ENCODE measurements at regions not wholly inside any gene's neighbourhood (a gene's known extent, or its start where the extent isn't known, plus 50 kb on each side); places are given as distances from the start of the nearest gene placed in this dataset.

GRCh38 chr2:183859129-183859528 lies 734.9 kb downstream of the NUP35 start:
- ChIA-PET POLR2A (no interaction called here), CTCF (no interaction called here)
- Histone ChIP-seq H3K27me3 (replicated peaks in 1 of 2; ENCODE audit: control insufficient read depth in 2 of 2, extremely low read depth in 1 of 2, insufficient read depth in 2 of 2, low read length in 1 of 2) (no peaks in the 10 kb centered on the region), H3K9me3 (no peaks in the 10 kb centered on the region), H3K27ac (ENCODE audit: low read length) (no peak overlapping the region), H3K4me3 (ENCODE audit: control insufficient read depth in 1 of 2, extremely low read depth in 1 of 2, low read length in 1 of 2) (no peak overlapping the region), H3K36me3 (ENCODE audit: control insufficient read depth in 2 of 2, extremely low read depth in 1 of 2, insufficient read depth in 1 of 2, low read length in 1 of 2) (no peaks in the 10 kb centered on the region), H3K4me1 (ENCODE audit: control insufficient read depth in 1 of 2, extremely low read depth in 1 of 2, insufficient read depth in 2 of 2, low read length in 2 of 2) (no peaks in the 10 kb centered on the region)
- no CpG with 5 or more reads among the region's 2 CpGs for WGBS (ENCODE audit: insufficient coverage)
- Mint-ChIP-seq H3K27me3 (no peaks in the 10 kb centered on the region), H3K36me3 (no peaks in the 10 kb centered on the region), H3K9me3 (peaks cover 4 to 23% (median 20%) of the 10 kb centered on the region in 3 donors), H3K27ac (no peak overlapping the region), H3K4me1 (no peaks in the 10 kb centered on the region), H3K4me3 (no peak overlapping the region)
- DNase-seq = no peak
- no peak for ATAC-seq (replicated peaks in 1 of 4)

- DNase-seq = no peak
- H3K36me3 ChIP-seq (ENCODE audit: control insufficient read depth in 2 of 2, extremely low read depth in 1 of 2, insufficient read depth in 1 of 2, low read length in 1 of 2) = no peaks in the 10 kb centered on the region
- no peaks in the 10 kb centered on the region for H3K9me3 ChIP-seq
- H3K4me1 Mint-ChIP-seq = no peaks in the 10 kb centered on the region
- no peaks in the 10 kb centered on the region for H3K4me1 ChIP-seq (ENCODE audit: control insufficient read depth in 1 of 2, extremely low read depth in 1 of 2, insufficient read depth in 2 of 2, low read length in 2 of 2)
- H3K27me3 ChIP-seq (replicated peaks in 1 of 2; ENCODE audit: control insufficient read depth in 2 of 2, extremely low read depth in 1 of 2, insufficient read depth in 2 of 2, low read length in 1 of 2) = no peaks in the 10 kb centered on the region
- no peaks in the 10 kb centered on the region for H3K36me3 Mint-ChIP-seq
- ChIA-PET POLR2A (no interaction called here), CTCF (no interaction called here)
- no peak overlapping the region for H3K27ac ChIP-seq (ENCODE audit: low read length)
- H3K9me3 Mint-ChIP-seq = peaks cover 0 to 9% (median 0%) of the 10 kb centered on the region in 3 donors
- H3K4me3 Mint-ChIP-seq = no peak overlapping the region
- no peaks in the 10 kb centered on the region for H3K27me3 Mint-ChIP-seq
- no peak overlapping the region for H3K27ac Mint-ChIP-seq
- no peak overlapping the region for H3K4me3 ChIP-seq (ENCODE audit: control insufficient read depth in 1 of 2, extremely low read depth in 1 of 2, low read length in 1 of 2)
- no peak for ATAC-seq (replicated peaks in 1 of 4)
- WGBS (ENCODE audit: insufficient coverage) = 86% methylated on average over 1 of the region's 2 CpGs
These were observed 731.7 kb upstream of the ZNF804A start for GRCh38 chr2:183866666-183867065.

- no peak for DNase-seq
- H3K4me1 ChIP-seq (ENCODE audit: control insufficient read depth in 1 of 2, extremely low read depth in 1 of 2, insufficient read depth in 2 of 2, low read length in 2 of 2) = no peaks in the 10 kb centered on the region
- no peaks in the 10 kb centered on the region for H3K27me3 Mint-ChIP-seq
- ATAC-seq (replicated peaks in 1 of 4) = no peak
- H3K27me3 ChIP-seq (replicated peaks in 1 of 2; ENCODE audit: control insufficient read depth in 2 of 2, extremely low read depth in 1 of 2, insufficient read depth in 2 of 2, low read length in 1 of 2) = no peaks in the 10 kb centered on the region
- POLR2A ChIA-PET = no interaction called here
- no peaks in the 10 kb centered on the region for H3K9me3 ChIP-seq
- H3K9me3 Mint-ChIP-seq = peaks cover 0 to 9% (median 0%) of the 10 kb centered on the region in 3 donors
- CTCF ChIA-PET = no interaction called here
- H3K27ac Mint-ChIP-seq = no peak overlapping the region
- no peak overlapping the region for H3K27ac ChIP-seq (ENCODE audit: low read length)
- no peak overlapping the region for H3K4me3 Mint-ChIP-seq
- H3K36me3 Mint-ChIP-seq = no peaks in the 10 kb centered on the region
- no peaks in the 10 kb centered on the region for H3K36me3 ChIP-seq (ENCODE audit: control insufficient read depth in 2 of 2, extremely low read depth in 1 of 2, insufficient read depth in 1 of 2, low read length in 1 of 2)
- WGBS (ENCODE audit: insufficient coverage) = 76% methylated on average over 5 of the region's 5 CpGs
- no peaks in the 10 kb centered on the region for H3K4me1 Mint-ChIP-seq
- H3K4me3 ChIP-seq (ENCODE audit: control insufficient read depth in 1 of 2, extremely low read depth in 1 of 2, low read length in 1 of 2) = no peak overlapping the region
These were observed 731.1 kb upstream of the ZNF804A start for GRCh38 chr2:183867206-183867605.

GRCh38 chr2:183868153-183868552 lies 730.2 kb upstream of the ZNF804A start:
- H3K27ac ChIP-seq (ENCODE audit: low read length) = no peak overlapping the region
- Mint-ChIP-seq H3K4me3 (no peak overlapping the region), H3K27ac (no peak overlapping the region), H3K36me3 (no peaks in the 10 kb centered on the region), H3K9me3 (peaks cover 0 to 14% (median 0%) of the 10 kb centered on the region in 3 donors), H3K4me1 (no peaks in the 10 kb centered on the region), H3K27me3 (no peaks in the 10 kb centered on the region)
- no peaks in the 10 kb centered on the region for H3K36me3 ChIP-seq (ENCODE audit: control insufficient read depth in 2 of 2, extremely low read depth in 1 of 2, insufficient read depth in 1 of 2, low read length in 1 of 2)
- H3K4me1 ChIP-seq (ENCODE audit: control insufficient read depth in 1 of 2, extremely low read depth in 1 of 2, insufficient read depth in 2 of 2, low read length in 2 of 2) = no peaks in the 10 kb centered on the region
- ChIA-PET POLR2A (no interaction called here), CTCF (no interaction called here)
- DNase-seq = no peak
- no peak for ATAC-seq (replicated peaks in 1 of 4)
- no peaks in the 10 kb centered on the region for H3K27me3 ChIP-seq (replicated peaks in 1 of 2; ENCODE audit: control insufficient read depth in 2 of 2, extremely low read depth in 1 of 2, insufficient read depth in 2 of 2, low read length in 1 of 2)
- no CpG with 5 or more reads among the region's 2 CpGs for WGBS (ENCODE audit: insufficient coverage)
- H3K4me3 ChIP-seq (ENCODE audit: control insufficient read depth in 1 of 2, extremely low read depth in 1 of 2, low read length in 1 of 2) = no peak overlapping the region
- no peaks in the 10 kb centered on the region for H3K9me3 ChIP-seq

- H3K4me3 ChIP-seq (ENCODE audit: control insufficient read depth in 1 of 2, extremely low read depth in 1 of 2, low read length in 1 of 2) = no peak overlapping the region
- H3K36me3 Mint-ChIP-seq = no peaks in the 10 kb centered on the region
- H3K4me1 Mint-ChIP-seq = no peaks in the 10 kb centered on the region
- H3K4me3 Mint-ChIP-seq = no peak overlapping the region
- ChIA-PET POLR2A (no interaction called here), CTCF (no interaction called here)
- no peak for DNase-seq
- H3K27ac Mint-ChIP-seq = no peak overlapping the region
- no peak overlapping the region for H3K27ac ChIP-seq (ENCODE audit: low read length)
- H3K27me3 ChIP-seq (replicated peaks in 1 of 2; ENCODE audit: control insufficient read depth in 2 of 2, extremely low read depth in 1 of 2, insufficient read depth in 2 of 2, low read length in 1 of 2) = no peaks in the 10 kb centered on the region
- H3K9me3 ChIP-seq = no peaks in the 10 kb centered on the region
- no peaks in the 10 kb centered on the region for H3K4me1 ChIP-seq (ENCODE audit: control insufficient read depth in 1 of 2, extremely low read depth in 1 of 2, insufficient read depth in 2 of 2, low read length in 2 of 2)
- no peak for ATAC-seq (replicated peaks in 1 of 4)
- H3K36me3 ChIP-seq (ENCODE audit: control insufficient read depth in 2 of 2, extremely low read depth in 1 of 2, insufficient read depth in 1 of 2, low read length in 1 of 2) = no peaks in the 10 kb centered on the region
- no CpG with 5 or more reads among the region's 1 CpG for WGBS (ENCODE audit: insufficient coverage)
- no peaks in the 10 kb centered on the region for H3K27me3 Mint-ChIP-seq
- peaks cover 0 to 16% (median 0%) of the 10 kb centered on the region in 3 donors for H3K9me3 Mint-ChIP-seq
These were observed 729.6 kb upstream of the ZNF804A start for GRCh38 chr2:183868707-183869106.

- Histone ChIP-seq H3K9me3 (no peaks in the 10 kb centered on the region), H3K36me3 (ENCODE audit: control insufficient read depth in 2 of 2, extremely low read depth in 1 of 2, insufficient read depth in 1 of 2, low read length in 1 of 2) (no peaks in the 10 kb centered on the region), H3K27ac (ENCODE audit: low read length) (no peak overlapping the region), H3K27me3 (replicated peaks in 1 of 2; ENCODE audit: control insufficient read depth in 2 of 2, extremely low read depth in 1 of 2, insufficient read depth in 2 of 2, low read length in 1 of 2) (no peaks in the 10 kb centered on the region), H3K4me1 (ENCODE audit: control insufficient read depth in 1 of 2, extremely low read depth in 1 of 2, insufficient read depth in 2 of 2, low read length in 2 of 2) (no peaks in the 10 kb centered on the region), H3K4me3 (ENCODE audit: control insufficient read depth in 1 of 2, extremely low read depth in 1 of 2, low read length in 1 of 2) (no peak overlapping the region)
- ATAC-seq (replicated peaks in 1 of 4) (no peak), DNase-seq (no peak)
- no peaks in the 10 kb centered on the region for H3K27me3 Mint-ChIP-seq
- no peak overlapping the region for H3K4me3 Mint-ChIP-seq
- ChIA-PET CTCF (no interaction called here), POLR2A (no interaction called here)
- H3K4me1 Mint-ChIP-seq = no peaks in the 10 kb centered on the region
- H3K9me3 Mint-ChIP-seq = peaks cover 0 to 15% (median 6%) of the 10 kb centered on the region in 3 donors
- no peaks in the 10 kb centered on the region for H3K36me3 Mint-ChIP-seq
- H3K27ac Mint-ChIP-seq = no peak overlapping the region
These were observed 726.2 kb upstream of the ZNF804A start for GRCh38 chr2:183872131-183872530.

GRCh38 chr2:183881978-183882377 lies 716.4 kb upstream of the ZNF804A start:
- Mint-ChIP-seq H3K4me1 (no peaks in the 10 kb centered on the region), H3K27ac (no peak overlapping the region), H3K27me3 (no peaks in the 10 kb centered on the region), H3K9me3 (peaks cover 12 to 23% (median 12%) of the 10 kb centered on the region in 3 donors), H3K4me3 (no peak overlapping the region), H3K36me3 (no peaks in the 10 kb centered on the region)
- WGBS (ENCODE audit: insufficient coverage) = no CpG with 5 or more reads among the region's 1 CpG
- ATAC-seq (replicated peaks in 1 of 4) = no peak
- Histone ChIP-seq H3K27me3 (replicated peaks in 1 of 2; ENCODE audit: control insufficient read depth in 2 of 2, extremely low read depth in 1 of 2, insufficient read depth in 2 of 2, low read length in 1 of 2) (no peaks in the 10 kb centered on the region), H3K9me3 (peaks cover 4% of the 10 kb centered on the region), H3K36me3 (ENCODE audit: control insufficient read depth in 2 of 2, extremely low read depth in 1 of 2, insufficient read depth in 1 of 2, low read length in 1 of 2) (no peaks in the 10 kb centered on the region), H3K4me3 (ENCODE audit: control insufficient read depth in 1 of 2, extremely low read depth in 1 of 2, low read length in 1 of 2) (no peak overlapping the region), H3K27ac (ENCODE audit: low read length) (no peak overlapping the region), H3K4me1 (ENCODE audit: control insufficient read depth in 1 of 2, extremely low read depth in 1 of 2, insufficient read depth in 2 of 2, low read length in 2 of 2) (no peaks in the 10 kb centered on the region)
- POLR2A ChIA-PET = no interaction called here
- DNase-seq = no peak
- CTCF ChIA-PET = no interaction called here
